Lung (tissue), 11 donors: ENCODE measurements at regions not wholly inside any gene's neighbourhood (a gene's known extent, or its start where the extent isn't known, plus 50 kb on each side); places are given as distances from the start of the nearest gene placed in this dataset.

Source experiments
- ATAC-seq: fragments of 200-7000 bp; cut with Tn5 transposase; one replicate; pipeline ENCODE4 v1.9.1; 2020; ENCODE audit warnings: moderate number of reproducible peaks; ENCODE audit not compliant: insufficient read depth, low FRiP score
- DNase-seq, 3 donors: peaks; one replicate each; pipeline ENCODE4 v3.0.0-alpha.2; 2013 to 2017
- H3K27ac ChIP-seq, 2 donors: one replicate each; pipeline ENCODE4 v1.5.1; 2013; ENCODE audit warnings: mild to moderate bottlenecking in 2 of 2, moderate library complexity in 2 of 2, control low read depth in 1 of 2, inconsistent platforms in 1 of 2, low read depth in 1 of 2, low read length in 1 of 2
- H3K27me3 ChIP-seq, 3 donors: one replicate each; pipeline ENCODE4 v1.5.1; 2013; ENCODE audit warnings: low read length in 2 of 3; ENCODE audit not compliant: control insufficient read depth in 3 of 3, insufficient read depth in 3 of 3
- H3K36me3 ChIP-seq, 4 donors: one replicate each; pipeline ENCODE4 v1.5.1; 2013; ENCODE audit warnings: low read length in 4 of 4, mild to moderate bottlenecking in 1 of 4, moderate library complexity in 1 of 4; ENCODE audit not compliant: control insufficient read depth in 4 of 4, insufficient read depth in 4 of 4
- H3K4me1 ChIP-seq, 5 donors: one replicate each; pipeline ENCODE4 v1.5.1; 2013; ENCODE audit warnings: low read length in 5 of 5, mild to moderate bottlenecking in 2 of 5, moderate library complexity in 1 of 5; ENCODE audit not compliant: control insufficient read depth in 5 of 5, insufficient read depth in 5 of 5
- H3K4me3 ChIP-seq: one replicate; pipeline ENCODE4 v1.5.1; 2013; ENCODE audit warnings: mild to moderate bottlenecking, control low read depth, moderate library complexity
- H3K9ac ChIP-seq, 2 donors: one replicate each; pipeline ENCODE4 v1.5.1; 2013; ENCODE audit warnings: low read length in 2 of 2, control low read depth in 1 of 2; ENCODE audit not compliant: insufficient read depth in 1 of 2
- H3K9me3 ChIP-seq, 4 donors: one replicate each; pipeline ENCODE4 v1.5.1; 2013; ENCODE audit warnings: low read length in 3 of 4, mild to moderate bottlenecking in 1 of 4, moderate library complexity in 1 of 4; ENCODE audit not compliant: control insufficient read depth in 4 of 4, insufficient read depth in 3 of 4
- CTCF ChIP-seq: IDR thresholded peaks from 2 replicates; pipeline ENCODE4 v1.5.1; 2012; ENCODE audit warnings: mild to moderate bottlenecking; ENCODE audit errors: control extremely low read depth, extremely low read depth
- WGBS, 2 donors: extraction: QIAGEN DNeasy Blood & Tissue Kit; methylation state at CpG; one replicate each; pipeline ENCODE4 v1.1.7; 2013; 5-methylcytosine and 5-hydroxymethylcytosine counted together
- donor health status: control.
- donor health status: control.
- donor health status: Bipolar disorder and iron deficiency.
- donor health status: healthy.
- donor health status: DM: yes; HTN: yes; CAD: no.

- TF ChIP-seq CTCF, result no peak
- Histone ChIP-seq H3K9me3 (peaks cover 0 to 1% (median 0%) of the 10 kb centered on the region in 4 donors), H3K4me1 (peaks cover 0 to 2% (median 0%) of the 10 kb centered on the region in 5 donors), H3K27ac (no peak overlapping the region), H3K36me3 (no peaks in the 10 kb centered on the region), H3K9ac (no peak overlapping the region), H3K4me3 (no peak overlapping the region), H3K27me3 (no peaks in the 10 kb centered on the region)
- ATAC-seq (no peak), DNase-seq (no peak)
- WGBS, 2 donors, result 89 to 91% methylated on average over 5 of the region's 5 CpGs
Observed at GRCh38 chr5:93346301-93346700, 234.7 kb downstream of the NR2F1-AS1 start.

GRCh38 chr5:93343570-93343969, 237.4 kb downstream of the NR2F1-AS1 start:
- WGBS, 2 donors, result 77 to 78% methylated on average over 3 of the region's 3 CpGs
- Histone ChIP-seq H3K9ac (no peak overlapping the region), H3K27ac (no peak overlapping the region), H3K27me3 (no peaks in the 10 kb centered on the region), H3K36me3 (no peaks in the 10 kb centered on the region), H3K4me3 (no peak overlapping the region), H3K4me1 (peaks cover 0 to 8% (median 0%) of the 10 kb centered on the region in 5 donors), H3K9me3 (peaks cover 0 to 5% (median under 1%) of the 10 kb centered on the region in 4 donors)
- TF ChIP-seq CTCF, result no peak
- ATAC-seq, result no peak
- no peak for DNase-seq

- Histone ChIP-seq H3K4me3 (no peak overlapping the region), H3K27ac (no peak overlapping the region), H3K27me3 (no peaks in the 10 kb centered on the region), H3K36me3 (no peaks in the 10 kb centered on the region), H3K9ac (no peak overlapping the region), H3K4me1 (peaks cover 0 to 8% (median 0%) of the 10 kb centered on the region in 5 donors), H3K9me3 (peaks cover 0 to 5% (median under 1%) of the 10 kb centered on the region in 4 donors)
- WGBS, 2 donors, result 63 to 75% methylated on average over 6 of the region's 6 CpGs
- no peak for DNase-seq
- TF ChIP-seq CTCF, result no peak
- no peak for ATAC-seq
Observed at GRCh38 chr5:93342563-93343061, 238.4 kb downstream of the NR2F1-AS1 start.

- Histone ChIP-seq H3K4me1 (peaks cover 0 to 8% (median 0%) of the 10 kb centered on the region in 5 donors), H3K4me3 (no peak overlapping the region), H3K27me3 (no peaks in the 10 kb centered on the region), H3K36me3 (no peaks in the 10 kb centered on the region), H3K9me3 (peaks cover 0 to 5% (median 0%) of the 10 kb centered on the region in 4 donors), H3K9ac (no peak overlapping the region), H3K27ac (no peak overlapping the region)
- DNase-seq, result no peak
- 78 to 80% methylated on average over 5 of the region's 5 CpGs for WGBS, 2 donors
- no peak for TF ChIP-seq CTCF
- ATAC-seq, result no peak
Observed at GRCh38 chr5:93340881-93341280, 240.1 kb downstream of the NR2F1-AS1 start.
